Neural cell (in vitro differentiated cells): ENCODE measurements at regions not wholly inside any gene's neighbourhood (a gene's known extent, or its start where the extent isn't known, plus 50 kb on each side); places are given as distances from the start of the nearest gene placed in this dataset.
"Not testable (repeated sequence)": the region's sequence is repeated elsewhere in the genome, so short reads cannot be mapped to it uniquely, and the experiment has no call there.

Experiments used
- H2AFZ ChIP-seq: fragments of 200-600, 300-800 bp; sonication (generic), shearing (Covaris generic); 2 replicates; pipeline ENCODE4 v1.6.0; 2014; ENCODE audit warnings: low read depth, mild to moderate bottlenecking, antibody characterized with exemption, low read length, moderate library complexity
- H3F3A ChIP-seq: fragments of 200-600 bp; shearing (Covaris generic); 2 replicates; pipeline ENCODE4 v1.6.1; 2016; ENCODE audit warnings: mild to moderate bottlenecking, moderate library complexity, mixed read lengths, antibody characterized with exemption, low read length; ENCODE audit not compliant: insufficient read depth, poor library complexity, severe bottlenecking
- H3K27ac ChIP-seq: fragments of 200-600, 300-800 bp; sonication (generic), shearing (Covaris generic); 2 replicates; pipeline ENCODE4 v1.5.1; 2014; ENCODE audit warnings: mild to moderate bottlenecking, low read length, moderate library complexity
- H3K27me3 ChIP-seq: fragments of 300-800, 200-600 bp; sonication (generic), shearing (Covaris generic); 2 replicates; pipeline ENCODE4 v1.6.0; 2014; ENCODE audit warnings: mild to moderate bottlenecking, low read depth, low read length, moderate library complexity; ENCODE audit not compliant: insufficient read depth
- H3K36me3 ChIP-seq: fragments of 300-800, 200-600 bp; sonication (generic), shearing (Covaris generic); 2 replicates; pipeline ENCODE4 v1.5.1; 2014; ENCODE audit warnings: mild to moderate bottlenecking, antibody characterized with exemption, low read length, moderate library complexity; ENCODE audit not compliant: insufficient read depth
- H3K4me2 ChIP-seq: fragments of 300-800, 200-600 bp; sonication (generic), shearing (Covaris generic); 2 replicates; pipeline ENCODE4 v1.6.0; 2014; ENCODE audit warnings: mild to moderate bottlenecking, low read length
- H3K4me3 ChIP-seq: fragments of 300-800, 200-600 bp; sonication (generic), shearing (Covaris generic); 2 replicates; pipeline ENCODE4 v1.5.1; 2014; ENCODE audit warnings: mild to moderate bottlenecking, low read length, moderate library complexity
- H3K79me2 ChIP-seq: fragments of 200-600 bp; shearing (Covaris generic); replicated peaks from 2 replicates; pipeline ENCODE4 v1.6.0; 2014; ENCODE audit warnings: mild to moderate bottlenecking, low read length, moderate library complexity; ENCODE audit not compliant: insufficient read depth
- H3K9ac ChIP-seq: fragments of 300-800, 200-600 bp; sonication (generic), shearing (Covaris generic); 2 replicates; pipeline ENCODE4 v1.6.1; 2016; ENCODE audit warnings: mild to moderate bottlenecking, low read length, mixed read lengths
- H3K9me2 ChIP-seq: fragments of 200-600 bp; shearing (Covaris generic); 2 replicates; pipeline ENCODE4 v1.6.1; 2016; ENCODE audit warnings: mild to moderate bottlenecking, low read length, mixed read lengths; ENCODE audit not compliant: insufficient read depth
- H3K9me3 ChIP-seq: fragments of 200-600, 300-800 bp; sonication (generic), shearing (Covaris generic); 2 replicates; pipeline ENCODE4 v1.6.1; 2016; ENCODE audit warnings: mild to moderate bottlenecking, mixed run types, low read length, moderate library complexity, mixed read lengths
- H4K20me1 ChIP-seq: fragments of 200-600 bp; shearing (Covaris generic); 2 replicates; pipeline ENCODE4 v1.6.1; 2016; ENCODE audit warnings: mild to moderate bottlenecking, mixed run types; ENCODE audit not compliant: insufficient read depth
- EP300 ChIP-seq: fragments of 450-650 bp; conservative IDR thresholded peaks from 2 replicates; pipeline ENCODE4 v1.6.1; 2014; ENCODE audit warnings: antibody characterized with exemption, mild to moderate bottlenecking, moderate library complexity; ENCODE audit not compliant: poor library complexity, severe bottlenecking
- EZH2 ChIP-seq: fragments of 200-600, 300-800 bp; shearing (Covaris generic), sonication (generic); IDR thresholded peaks from 2 replicates; pipeline ENCODE4 v1.6.1; 2014; ENCODE audit warnings: antibody characterized with exemption, low read length, borderline replicate concordance, mild to moderate bottlenecking; ENCODE audit not compliant: insufficient read depth, poor library complexity, severe bottlenecking
- MXI1 ChIP-seq: fragments of 450-650 bp; conservative IDR thresholded peaks from 2 replicates; pipeline ENCODE4 v1.6.1; 2014; ENCODE audit warnings: antibody characterized with exemption, mild to moderate bottlenecking; ENCODE audit not compliant: poor library complexity, severe bottlenecking
- POLR2AphosphoS5 ChIP-seq: IDR thresholded peaks from 2 replicates; pipeline ENCODE4 v1.6.1; 2012
- RAD21 ChIP-seq: fragments of 450-650 bp; conservative IDR thresholded peaks from 2 replicates; pipeline ENCODE4 v1.6.1; 2014; ENCODE audit warnings: antibody characterized with exemption, mild to moderate bottlenecking, moderate library complexity
- REST ChIP-seq: IDR thresholded peaks from 2 replicates; pipeline ENCODE4 v1.6.1; 2012; ENCODE audit warnings: borderline replicate concordance
- SMC3 ChIP-seq: fragments of 450-650 bp; conservative IDR thresholded peaks from 2 replicates; pipeline ENCODE4 v1.6.1; 2014; ENCODE audit warnings: antibody characterized with exemption, mild to moderate bottlenecking, moderate library complexity; ENCODE audit not compliant: poor library complexity
- TAF1 ChIP-seq: IDR thresholded peaks from 2 replicates; pipeline ENCODE4 v1.6.1; 2012; ENCODE audit warnings: low read depth
- TF ChIP-seq, protein P1 (sequence below): fragments of 450-650 bp; IDR thresholded peaks from 2 replicates; pipeline ENCODE4 v1.5.1; 2014; ENCODE audit warnings: antibody characterized with exemption, mild to moderate bottlenecking, moderate library complexity; ENCODE audit not compliant: poor library complexity, severe bottlenecking

DNA sequence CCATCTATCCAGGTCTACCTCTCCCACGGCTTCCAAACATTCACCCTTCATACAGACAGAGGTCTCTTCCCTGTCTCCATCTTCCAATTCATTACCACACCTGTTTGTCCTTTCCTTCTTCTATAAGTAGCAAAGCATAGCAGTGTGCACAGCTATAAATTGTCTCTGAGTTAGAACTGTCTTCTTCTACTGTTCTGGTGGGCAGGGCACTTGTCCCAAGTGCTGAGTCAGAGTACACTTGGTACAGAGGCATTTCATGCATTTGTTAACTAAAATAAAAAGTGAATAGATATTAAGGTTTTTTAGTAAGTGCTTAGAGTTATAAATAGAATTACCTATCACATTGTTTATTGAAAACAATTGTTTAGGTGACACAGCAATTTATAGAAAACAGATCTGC is 150.1 kb upstream of the CCDC54 start:
- Histone ChIP-seq H3K79me2 (no peaks in the 10 kb centered on the region), H3K4me2 (no peak overlapping the region), H3K4me3 (no peak overlapping the region), H3K9me3 (no peaks in the 10 kb centered on the region), H2AFZ (no peak overlapping the region), H3F3A (no peaks in the 10 kb centered on the region), H4K20me1 (no peaks in the 10 kb centered on the region), H3K9me2 (no peaks in the 10 kb centered on the region), H3K9ac (no peak overlapping the region), H3K27ac (no peak overlapping the region), H3K27me3 (no peaks in the 10 kb centered on the region), H3K36me3 (no peaks in the 10 kb centered on the region)
- TF ChIP-seq SMC3 = no peak
- TF ChIP-seq MXI1 = no peak
- TF ChIP-seq, protein P1, sequence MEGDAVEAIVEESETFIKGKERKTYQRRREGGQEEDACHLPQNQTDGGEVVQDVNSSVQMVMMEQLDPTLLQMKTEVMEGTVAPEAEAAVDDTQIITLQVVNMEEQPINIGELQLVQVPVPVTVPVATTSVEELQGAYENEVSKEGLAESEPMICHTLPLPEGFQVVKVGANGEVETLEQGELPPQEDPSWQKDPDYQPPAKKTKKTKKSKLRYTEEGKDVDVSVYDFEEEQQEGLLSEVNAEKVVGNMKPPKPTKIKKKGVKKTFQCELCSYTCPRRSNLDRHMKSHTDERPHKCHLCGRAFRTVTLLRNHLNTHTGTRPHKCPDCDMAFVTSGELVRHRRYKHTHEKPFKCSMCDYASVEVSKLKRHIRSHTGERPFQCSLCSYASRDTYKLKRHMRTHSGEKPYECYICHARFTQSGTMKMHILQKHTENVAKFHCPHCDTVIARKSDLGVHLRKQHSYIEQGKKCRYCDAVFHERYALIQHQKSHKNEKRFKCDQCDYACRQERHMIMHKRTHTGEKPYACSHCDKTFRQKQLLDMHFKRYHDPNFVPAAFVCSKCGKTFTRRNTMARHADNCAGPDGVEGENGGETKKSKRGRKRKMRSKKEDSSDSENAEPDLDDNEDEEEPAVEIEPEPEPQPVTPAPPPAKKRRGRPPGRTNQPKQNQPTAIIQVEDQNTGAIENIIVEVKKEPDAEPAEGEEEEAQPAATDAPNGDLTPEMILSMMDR = no peak
- no peak for TF ChIP-seq REST
- TF ChIP-seq EP300 = no peak
- TF ChIP-seq EZH2 = no peak
- no peak for TF ChIP-seq TAF1
- no peak for TF ChIP-seq POLR2AphosphoS5
- TF ChIP-seq RAD21 = no peak

- H3K9me3 ChIP-seq, H3K36me3 ChIP-seq, H3K27me3 ChIP-seq, H4K20me1 ChIP-seq, H3F3A ChIP-seq, H3K9ac ChIP-seq, H3K27ac ChIP-seq, H3K4me3 ChIP-seq, H3K79me2 ChIP-seq, H3K4me2 ChIP-seq, H2AFZ ChIP-seq, H3K9me2 ChIP-seq: not testable (repeated sequence)
Measured at GRCh38 chr3:107233877-107234276, 143.4 kb upstream of the CCDC54 start.
